ENCODE measurements at regions not wholly inside any gene's neighbourhood (a gene's known extent, or its start where the extent isn't known, plus 50 kb on each side); places are given as distances from the start of the nearest gene placed in this dataset.

- WGBS, 2 donors: 60 to 61% methylated on average over 3 of the region's 3 CpGs
- ATAC-seq (ENCODE audit: insufficient read depth, low FRiP score) (no peak), DNase-seq (peak in 1 of 3 donors; percentile 8)
- H3K36me3 ChIP-seq (ENCODE audit: control insufficient read depth in 4 of 4, insufficient read depth in 4 of 4, low read length in 4 of 4): no peaks in the 10 kb centered on the region
- H3K9me3 ChIP-seq (ENCODE audit: control insufficient read depth in 4 of 4, insufficient read depth in 3 of 4, low read length in 3 of 4): peaks cover 0 to 8% (median 3%) of the 10 kb centered on the region in 4 donors
- no peaks in the 10 kb centered on the region for H3K27me3 ChIP-seq (ENCODE audit: control insufficient read depth in 3 of 3, insufficient read depth in 3 of 3, low read length in 2 of 3)
- H3K4me1 ChIP-seq (ENCODE audit: control insufficient read depth in 5 of 5, insufficient read depth in 5 of 5, low read length in 5 of 5): peaks cover 0 to 32% (median 8%) of the 10 kb centered on the region in 5 donors
- H3K4me3 ChIP-seq: no peak overlapping the region
- TF ChIP-seq, protein P1, sequence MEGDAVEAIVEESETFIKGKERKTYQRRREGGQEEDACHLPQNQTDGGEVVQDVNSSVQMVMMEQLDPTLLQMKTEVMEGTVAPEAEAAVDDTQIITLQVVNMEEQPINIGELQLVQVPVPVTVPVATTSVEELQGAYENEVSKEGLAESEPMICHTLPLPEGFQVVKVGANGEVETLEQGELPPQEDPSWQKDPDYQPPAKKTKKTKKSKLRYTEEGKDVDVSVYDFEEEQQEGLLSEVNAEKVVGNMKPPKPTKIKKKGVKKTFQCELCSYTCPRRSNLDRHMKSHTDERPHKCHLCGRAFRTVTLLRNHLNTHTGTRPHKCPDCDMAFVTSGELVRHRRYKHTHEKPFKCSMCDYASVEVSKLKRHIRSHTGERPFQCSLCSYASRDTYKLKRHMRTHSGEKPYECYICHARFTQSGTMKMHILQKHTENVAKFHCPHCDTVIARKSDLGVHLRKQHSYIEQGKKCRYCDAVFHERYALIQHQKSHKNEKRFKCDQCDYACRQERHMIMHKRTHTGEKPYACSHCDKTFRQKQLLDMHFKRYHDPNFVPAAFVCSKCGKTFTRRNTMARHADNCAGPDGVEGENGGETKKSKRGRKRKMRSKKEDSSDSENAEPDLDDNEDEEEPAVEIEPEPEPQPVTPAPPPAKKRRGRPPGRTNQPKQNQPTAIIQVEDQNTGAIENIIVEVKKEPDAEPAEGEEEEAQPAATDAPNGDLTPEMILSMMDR (IDR thresholded peaks at IDR 0.05; ENCODE audit: control extremely low read depth, extremely low read depth): no peak
- H3K9ac ChIP-seq (ENCODE audit: insufficient read depth in 1 of 2, low read length in 2 of 2): no peak overlapping the region
- no peak overlapping the region for H3K27ac ChIP-seq (ENCODE audit: low read depth in 1 of 2, low read length in 1 of 2)
Observed at GRCh38 chr11:69387409-69387885, 93.5 kb downstream of the MYEOV start.

DNA sequence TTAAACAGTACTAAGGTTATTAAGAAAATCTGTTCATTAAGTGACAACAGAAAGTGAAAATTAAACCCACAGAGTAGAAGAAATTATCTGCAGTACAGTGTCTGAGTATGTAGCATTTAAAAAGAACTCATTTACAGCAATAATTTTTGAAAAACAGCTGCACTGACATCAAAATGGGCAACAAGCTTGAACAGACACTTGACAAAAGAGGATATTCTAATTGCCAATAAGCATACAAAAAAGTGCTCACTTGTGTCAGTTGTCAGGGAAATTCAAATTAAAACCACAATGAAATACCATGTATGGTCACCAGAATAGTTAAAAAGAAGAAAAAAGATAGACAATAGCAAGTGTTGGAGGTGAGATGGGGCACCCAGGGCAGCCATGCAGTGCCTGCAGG, 93.3 kb upstream of the LINC01488 start:
- no peak overlapping the region for H3K9ac ChIP-seq (ENCODE audit: insufficient read depth in 1 of 2, low read length in 2 of 2)
- no peak for DNase-seq
- no peak overlapping the region for H3K4me3 ChIP-seq
- no peak overlapping the region for H3K27ac ChIP-seq (ENCODE audit: low read depth in 1 of 2, low read length in 1 of 2)
- H3K4me1 ChIP-seq (ENCODE audit: control insufficient read depth in 5 of 5, insufficient read depth in 5 of 5, low read length in 5 of 5): peaks cover 0 to 26% (median 7%) of the 10 kb centered on the region in 5 donors
- no peaks in the 10 kb centered on the region for H3K27me3 ChIP-seq (ENCODE audit: control insufficient read depth in 3 of 3, insufficient read depth in 3 of 3, low read length in 2 of 3)
- ATAC-seq (ENCODE audit: insufficient read depth, low FRiP score): no peak
- H3K9me3 ChIP-seq (ENCODE audit: control insufficient read depth in 4 of 4, insufficient read depth in 3 of 4, low read length in 3 of 4): peaks cover 0 to 8% (median 3%) of the 10 kb centered on the region in 4 donors
- H3K36me3 ChIP-seq (ENCODE audit: control insufficient read depth in 4 of 4, insufficient read depth in 4 of 4, low read length in 4 of 4): no peaks in the 10 kb centered on the region
- TF ChIP-seq, protein P1 (IDR thresholded peaks at IDR 0.05; ENCODE audit: control extremely low read depth, extremely low read depth): no peak

- 45 to 62% methylated on average over 2 of the region's 2 CpGs for WGBS, 2 donors
- no peaks in the 10 kb centered on the region for H3K36me3 ChIP-seq (ENCODE audit: control insufficient read depth in 4 of 4, insufficient read depth in 4 of 4, low read length in 4 of 4)
- H3K9me3 ChIP-seq (ENCODE audit: control insufficient read depth in 4 of 4, insufficient read depth in 3 of 4, low read length in 3 of 4): peaks cover 0 to 8% (median 4%) of the 10 kb centered on the region in 4 donors
- DNase-seq (no peak), ATAC-seq (ENCODE audit: insufficient read depth, low FRiP score) (no peak)
- H3K9ac ChIP-seq (ENCODE audit: insufficient read depth in 1 of 2, low read length in 2 of 2): no peak overlapping the region
- H3K4me3 ChIP-seq: no peak overlapping the region
- no peaks in the 10 kb centered on the region for H3K27me3 ChIP-seq (ENCODE audit: control insufficient read depth in 3 of 3, insufficient read depth in 3 of 3, low read length in 2 of 3)
- TF ChIP-seq, protein P1 (IDR thresholded peaks at IDR 0.05; ENCODE audit: control extremely low read depth, extremely low read depth): no peak
- H3K27ac ChIP-seq (ENCODE audit: low read depth in 1 of 2, low read length in 1 of 2): no peak overlapping the region
- H3K4me1 ChIP-seq (ENCODE audit: control insufficient read depth in 5 of 5, insufficient read depth in 5 of 5, low read length in 5 of 5): peaks cover 0 to 25% (median 7%) of the 10 kb centered on the region in 5 donors
Observed at GRCh38 chr11:69388661-69389060, 92.8 kb upstream of the LINC01488 start.

DNA sequence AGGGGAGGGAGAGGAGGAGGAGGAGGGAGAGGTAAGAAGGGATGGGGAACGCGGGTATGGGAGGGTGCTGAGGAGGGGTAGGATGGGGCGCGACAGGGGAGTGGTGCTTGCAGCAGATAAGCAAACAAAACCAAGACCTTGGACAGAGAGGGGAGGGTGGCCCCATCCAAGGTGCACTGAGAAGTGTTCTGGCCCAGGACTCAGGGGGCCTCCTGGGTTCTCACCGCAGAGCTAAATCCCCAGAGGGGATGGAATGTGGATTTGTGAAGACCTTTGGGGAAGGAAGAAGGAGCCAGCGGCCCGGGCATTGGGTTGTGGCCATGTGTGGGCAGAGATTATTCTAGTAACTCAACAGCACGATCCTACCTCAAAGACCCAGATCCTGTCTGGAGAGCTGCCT, 90.9 kb upstream of the LINC01488 start:
- 75 to 81% methylated on average over 8 of the region's 8 CpGs for WGBS, 2 donors
- H3K9me3 ChIP-seq (ENCODE audit: control insufficient read depth in 4 of 4, insufficient read depth in 3 of 4, low read length in 3 of 4): peaks cover 0 to 8% (median 4%) of the 10 kb centered on the region in 4 donors
- H3K27me3 ChIP-seq (ENCODE audit: control insufficient read depth in 3 of 3, insufficient read depth in 3 of 3, low read length in 2 of 3): no peaks in the 10 kb centered on the region
- no peak overlapping the region for H3K27ac ChIP-seq (ENCODE audit: low read depth in 1 of 2, low read length in 1 of 2)
- H3K36me3 ChIP-seq (ENCODE audit: control insufficient read depth in 4 of 4, insufficient read depth in 4 of 4, low read length in 4 of 4): no peaks in the 10 kb centered on the region
- ATAC-seq (ENCODE audit: insufficient read depth, low FRiP score): no peak
- H3K9ac ChIP-seq (ENCODE audit: insufficient read depth in 1 of 2, low read length in 2 of 2): no peak overlapping the region
- TF ChIP-seq, protein P1 (IDR thresholded peaks at IDR 0.05; ENCODE audit: control extremely low read depth, extremely low read depth): no peak
- H3K4me1 ChIP-seq (ENCODE audit: control insufficient read depth in 5 of 5, insufficient read depth in 5 of 5, low read length in 5 of 5): peaks cover 0 to 26% (median 0%) of the 10 kb centered on the region in 5 donors
- DNase-seq: no peak
- no peak overlapping the region for H3K4me3 ChIP-seq

Data from lung (tissue), 11 donors.